ENCODE measurements at regions not wholly inside any gene's neighbourhood (a gene's known extent, or its start where the extent isn't known, plus 50 kb on each side); places are given as distances from the start of the nearest gene placed in this dataset.
"Not testable (repeated sequence)": the region's sequence is repeated elsewhere in the genome, so short reads cannot be mapped to it uniquely, and the experiment has no call there.

DNA sequence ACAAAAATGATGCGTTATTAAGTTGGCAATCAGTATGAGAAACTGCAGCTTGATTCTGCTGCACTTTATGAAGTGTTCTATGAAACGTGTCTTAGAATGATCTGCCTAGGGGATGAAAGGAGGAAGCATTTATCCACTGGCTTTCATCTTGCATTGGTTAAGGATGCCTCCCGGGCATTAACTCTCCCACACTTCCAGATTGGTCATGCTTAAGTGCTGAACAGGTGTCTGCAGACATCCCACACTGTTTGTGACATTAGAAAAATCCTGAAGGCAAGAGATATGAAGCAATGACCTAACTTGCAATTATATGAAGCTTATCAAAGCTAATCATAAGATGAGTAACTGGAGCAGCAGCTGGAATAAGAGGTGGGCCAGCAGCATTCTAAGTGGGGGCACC is 437.3 kb downstream of the NSUN3 start:
- no peak for DNase-seq (ENCODE audit: low read depth, low spot score)

DNA sequence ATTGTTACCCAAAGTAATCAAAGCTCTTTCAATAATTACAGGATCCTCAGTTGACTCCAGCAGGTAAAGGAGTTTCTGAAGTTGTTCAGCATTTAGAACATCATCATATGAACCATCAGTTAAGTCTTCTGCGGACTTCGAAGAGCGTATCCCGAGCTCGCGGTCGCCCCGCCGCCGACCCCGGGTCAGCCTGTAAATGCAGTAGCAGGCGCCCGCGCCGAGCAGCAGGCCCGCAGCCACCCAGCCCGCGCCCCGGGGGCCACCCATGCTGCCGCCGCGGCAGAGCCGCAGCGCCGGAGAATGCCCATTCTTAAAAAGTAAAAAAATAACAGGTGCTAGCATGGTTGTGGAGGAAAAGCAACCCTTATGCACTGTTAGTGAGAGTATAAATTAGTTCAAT is 444.5 kb downstream of the NSUN3 start:
- not testable (repeated sequence) for DNase-seq (ENCODE audit: low read depth, low spot score)

DNA sequence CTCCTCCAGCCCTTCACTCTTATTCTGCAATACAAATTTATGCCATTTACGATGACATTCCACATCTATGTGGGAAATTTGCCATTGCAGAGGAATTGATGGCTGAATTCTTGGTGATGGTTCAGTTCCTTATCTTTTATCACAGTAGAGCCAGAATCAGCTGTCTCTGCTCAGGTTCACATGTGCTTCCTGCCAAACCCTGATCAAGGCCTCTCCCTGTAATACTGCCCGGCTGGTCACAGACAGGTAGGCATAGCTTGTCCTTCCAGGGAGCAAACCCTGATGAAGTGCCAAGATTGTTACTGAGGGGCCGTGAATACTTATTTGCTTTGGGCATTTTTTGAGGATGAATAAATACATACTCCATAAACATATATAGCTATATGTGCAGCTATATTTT is 450.0 kb downstream of the NSUN3 start:
- no peak for DNase-seq (ENCODE audit: low read depth, low spot score)

DNA sequence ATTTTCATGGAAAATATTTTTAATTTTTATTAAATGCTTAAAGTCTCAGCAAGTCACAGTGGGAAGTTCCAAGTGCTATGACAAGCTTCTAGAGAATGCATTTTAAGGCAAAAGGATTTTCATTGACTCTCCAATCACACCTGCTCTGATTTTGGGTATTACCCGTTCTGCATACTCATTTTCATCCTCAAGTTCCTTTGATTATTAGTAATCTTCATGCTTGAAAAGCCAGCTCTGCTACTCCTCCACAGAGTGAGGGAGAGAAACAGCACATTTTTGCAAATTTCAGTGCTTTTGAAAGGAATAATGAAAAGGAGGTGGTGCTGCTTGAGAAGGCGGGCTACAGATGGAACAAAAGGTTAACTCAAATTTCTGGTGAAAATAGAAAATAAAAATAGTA is 450.7 kb downstream of the NSUN3 start:
- DNase-seq (ENCODE audit: low read depth, low spot score): no peak

DNA sequence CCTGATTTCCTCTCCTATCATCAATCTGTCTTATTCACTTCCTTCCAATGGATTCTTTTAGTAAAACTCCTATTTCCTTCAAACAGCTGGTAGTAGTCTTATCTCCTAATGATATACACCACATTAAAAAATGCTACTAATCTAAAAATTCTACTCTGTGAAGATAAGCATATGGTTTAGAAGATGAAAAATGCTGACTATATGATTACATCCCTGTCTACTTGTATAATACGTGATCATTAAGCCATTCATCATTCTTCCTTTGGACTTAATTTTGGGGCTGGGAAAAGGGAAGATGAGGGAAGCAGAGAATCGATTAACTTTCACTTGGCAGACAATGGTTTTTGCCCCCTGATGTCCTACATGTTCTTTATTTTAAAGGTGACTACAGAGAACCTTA is 453.1 kb downstream of the NSUN3 start:
- DNase-seq (ENCODE audit: low read depth, low spot score): no peak

DNA sequence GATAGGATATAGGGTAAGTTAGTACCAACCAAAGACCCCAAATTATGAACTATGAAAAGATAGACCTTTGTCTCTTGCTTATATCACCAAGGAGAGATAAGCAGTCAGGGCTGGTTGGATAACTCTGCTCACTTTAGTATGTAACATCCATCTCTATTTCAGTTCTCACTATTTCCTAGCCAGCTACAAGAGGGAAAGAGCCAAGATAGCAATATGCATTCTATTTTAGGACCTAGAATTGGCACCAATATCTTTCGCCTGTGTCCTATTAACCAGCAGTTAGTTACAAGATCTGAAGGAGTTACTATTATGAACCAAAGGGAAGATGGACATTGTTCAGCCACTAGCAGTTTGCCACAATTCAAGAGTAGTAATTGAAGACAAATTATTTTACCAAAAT is 457.5 kb downstream of the NSUN3 start:
- DNase-seq (ENCODE audit: low read depth, low spot score): no peak

DNA sequence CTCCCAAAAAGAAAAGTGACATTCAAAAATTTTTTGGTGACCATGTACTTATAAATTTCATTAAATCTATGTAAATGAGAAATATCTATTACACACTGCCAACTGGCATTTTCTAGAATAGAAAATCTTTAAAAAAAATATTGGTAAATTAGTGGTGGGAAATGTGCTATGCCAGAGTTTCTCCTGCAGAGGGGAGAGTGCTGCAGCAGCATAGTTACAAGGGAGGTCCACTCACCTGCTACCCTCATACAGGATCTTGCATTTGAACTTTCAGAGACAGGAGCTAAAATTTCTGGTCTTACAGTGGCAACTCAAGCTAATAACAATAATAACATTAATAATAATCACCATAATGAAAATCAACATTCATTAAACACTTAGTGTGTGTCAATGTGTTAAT is 459.6 kb downstream of the NSUN3 start:
- DNase-seq (ENCODE audit: low read depth, low spot score): no peak

DNA sequence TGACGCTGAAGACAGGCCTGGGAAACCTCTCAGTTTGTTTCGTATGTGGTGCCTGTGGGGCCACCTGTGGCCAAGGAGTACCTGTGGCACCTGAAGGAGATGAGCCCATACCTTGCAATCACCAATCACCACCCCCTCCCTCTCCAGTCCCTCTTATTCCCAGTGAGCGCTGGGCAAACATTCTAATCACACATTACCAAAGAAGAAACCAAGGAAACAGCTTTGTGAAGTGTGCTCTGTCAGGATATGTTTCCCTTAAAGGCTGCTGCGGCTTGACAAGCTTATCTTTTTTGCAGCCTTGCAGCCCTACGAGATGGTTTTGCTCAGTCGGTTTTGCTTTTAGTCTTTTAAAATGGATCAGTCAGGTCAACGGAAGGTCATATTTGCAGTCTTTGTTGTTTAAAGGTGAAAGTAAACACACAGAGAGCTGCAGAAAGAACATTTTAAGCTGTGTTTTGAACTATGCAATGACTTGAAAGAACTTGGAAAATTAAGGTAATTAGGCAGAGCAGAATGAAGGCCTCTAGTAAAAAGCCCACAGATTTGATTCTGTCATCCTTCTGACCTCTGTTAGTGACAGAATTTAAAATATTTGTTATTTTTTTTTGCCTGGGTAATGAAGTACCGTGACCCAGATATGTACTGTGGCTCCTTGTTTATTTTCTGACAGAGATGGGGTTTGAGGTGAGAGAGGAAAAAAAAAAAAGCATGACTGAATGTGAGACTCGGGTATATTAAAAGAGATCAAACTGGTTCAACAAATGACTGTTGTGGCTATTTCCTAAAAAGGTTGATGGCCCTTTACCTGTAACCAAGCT is 461.4 kb downstream of the NSUN3 start:
- no peak for DNase-seq (ENCODE audit: low read depth, low spot score)

DNA sequence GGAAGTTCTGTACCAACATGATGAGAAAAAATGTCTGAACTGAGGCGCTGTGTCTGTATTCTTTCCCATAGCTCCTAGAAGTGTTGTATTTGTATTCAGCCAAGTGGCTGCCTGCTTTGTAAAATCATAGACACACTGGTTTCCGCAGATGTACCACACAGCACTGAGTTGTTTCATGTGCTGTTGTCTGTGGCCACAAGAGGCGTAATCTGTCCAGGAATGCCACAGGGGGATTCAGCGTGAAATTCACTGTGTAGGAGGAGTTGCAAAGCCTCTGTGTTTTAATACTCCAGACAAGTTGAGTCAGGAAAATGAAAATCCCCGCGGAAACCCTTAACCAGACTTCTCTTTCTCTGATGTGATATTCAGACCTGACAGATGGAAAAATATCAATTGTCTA is 462.2 kb downstream of the NSUN3 start:
- DNase-seq (ENCODE audit: low read depth, low spot score): no peak

DNA sequence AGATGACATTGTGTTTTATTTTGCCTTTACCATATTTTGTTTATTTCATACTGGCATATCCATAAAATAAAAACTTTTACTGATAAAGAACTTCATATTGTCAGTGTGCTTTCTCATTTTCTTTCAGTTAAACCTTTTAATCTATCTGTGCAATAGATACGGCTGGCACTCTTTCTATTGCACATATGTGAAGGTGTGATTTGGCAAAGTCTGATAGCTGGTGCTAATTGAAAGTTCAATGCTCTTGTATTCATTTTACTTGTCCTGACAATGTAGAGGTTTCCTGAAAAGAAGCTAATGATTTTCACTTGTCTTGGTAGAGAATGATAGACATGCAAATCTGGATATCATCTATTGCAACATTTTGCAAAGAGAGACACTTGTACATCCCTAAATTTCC is 467.0 kb downstream of the NSUN3 start:
- DNase-seq (ENCODE audit: low read depth, low spot score): no peak

DNA sequence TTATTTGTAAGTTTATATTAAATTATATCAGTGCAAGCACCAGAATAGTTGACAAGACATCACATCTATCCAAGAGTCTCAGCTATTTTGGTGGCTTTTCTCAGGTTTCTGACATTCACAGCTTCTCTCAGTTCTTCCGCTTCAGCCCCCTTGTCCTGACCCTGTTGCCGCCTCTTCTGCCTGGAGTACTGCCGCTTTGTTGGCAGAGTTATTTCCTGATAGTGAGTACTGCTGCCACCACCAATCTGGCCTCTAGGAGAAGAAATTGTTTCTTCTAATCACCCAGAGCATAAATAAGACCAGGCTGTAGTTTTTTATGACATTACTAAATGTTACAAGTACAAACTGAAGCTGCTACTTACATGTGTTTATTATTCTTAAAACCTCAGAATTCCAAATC is 470.1 kb downstream of the NSUN3 start:
- no peak for DNase-seq (ENCODE audit: low read depth, low spot score)

DNA sequence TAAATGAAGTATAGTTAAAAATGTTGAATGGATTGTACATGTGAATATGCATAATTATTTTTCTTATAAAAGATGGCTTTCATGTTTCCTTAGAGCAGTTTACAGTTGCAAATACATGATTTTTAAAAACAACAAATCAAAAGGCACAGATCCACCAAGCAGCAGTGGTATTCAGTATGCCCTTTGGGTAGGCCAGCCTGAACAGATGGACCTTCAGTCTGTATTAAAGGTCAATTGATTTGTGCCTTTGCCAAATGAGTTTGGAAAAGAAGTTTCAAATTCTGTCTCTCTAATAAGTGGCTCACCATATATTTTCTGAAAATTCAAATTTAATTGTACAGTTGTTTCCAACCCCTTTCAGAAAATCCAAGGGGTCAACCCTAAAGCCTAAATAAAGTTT is 477.1 kb downstream of the NSUN3 start:
- no peak for DNase-seq (ENCODE audit: low read depth, low spot score)

DNA sequence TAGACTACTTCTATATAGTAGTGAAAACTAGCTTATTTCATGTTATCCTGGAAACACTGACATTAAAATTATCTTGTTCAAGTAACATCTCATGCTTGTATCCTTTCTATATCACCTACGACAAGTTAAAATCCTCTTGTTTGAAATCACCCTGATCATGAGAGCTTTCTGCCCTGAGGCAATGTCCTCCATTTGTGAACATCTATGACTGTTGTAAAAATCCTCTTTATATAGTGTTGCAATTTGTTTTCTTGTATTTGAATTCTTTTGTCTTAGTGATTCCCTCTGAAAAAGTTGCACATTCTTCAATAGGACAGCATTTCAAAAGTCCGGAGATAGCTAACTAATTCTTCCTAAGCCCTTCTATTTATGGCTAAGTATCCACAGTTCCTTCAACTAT is 480.3 kb downstream of the NSUN3 start:
- no peak for DNase-seq (ENCODE audit: low read depth, low spot score)

DNA sequence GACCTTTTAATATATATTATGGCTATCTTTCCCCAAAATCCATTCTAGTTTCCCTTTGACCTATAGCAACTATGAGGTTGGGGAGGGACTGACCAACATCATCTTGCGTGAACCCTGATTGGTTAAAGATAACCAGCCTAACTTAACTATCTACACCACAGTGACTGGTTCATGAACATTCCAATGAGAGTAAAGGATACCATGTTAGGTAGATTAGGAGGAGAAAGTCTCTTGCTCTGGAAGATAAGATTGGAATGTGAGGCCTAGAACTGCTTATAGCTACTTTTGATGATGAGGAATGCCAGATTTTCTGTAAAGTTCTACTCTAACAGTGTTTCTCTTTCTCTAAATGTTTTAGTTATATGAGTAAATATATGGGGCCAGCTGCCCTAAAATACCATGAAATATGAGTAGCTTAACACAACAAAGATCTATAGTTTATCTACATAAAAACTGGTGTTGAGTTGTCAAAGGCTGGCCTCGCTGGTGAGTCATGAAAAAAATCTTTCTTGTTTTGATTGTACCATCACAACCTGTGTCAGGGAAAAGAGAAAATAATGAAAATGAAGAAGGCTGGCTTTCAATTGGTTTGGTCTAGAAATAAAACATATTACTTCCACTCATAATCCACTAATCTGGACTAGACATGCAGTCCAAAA is 481.4 kb downstream of the NSUN3 start:
- DNase-seq (ENCODE audit: low read depth, low spot score): no peak

DNA sequence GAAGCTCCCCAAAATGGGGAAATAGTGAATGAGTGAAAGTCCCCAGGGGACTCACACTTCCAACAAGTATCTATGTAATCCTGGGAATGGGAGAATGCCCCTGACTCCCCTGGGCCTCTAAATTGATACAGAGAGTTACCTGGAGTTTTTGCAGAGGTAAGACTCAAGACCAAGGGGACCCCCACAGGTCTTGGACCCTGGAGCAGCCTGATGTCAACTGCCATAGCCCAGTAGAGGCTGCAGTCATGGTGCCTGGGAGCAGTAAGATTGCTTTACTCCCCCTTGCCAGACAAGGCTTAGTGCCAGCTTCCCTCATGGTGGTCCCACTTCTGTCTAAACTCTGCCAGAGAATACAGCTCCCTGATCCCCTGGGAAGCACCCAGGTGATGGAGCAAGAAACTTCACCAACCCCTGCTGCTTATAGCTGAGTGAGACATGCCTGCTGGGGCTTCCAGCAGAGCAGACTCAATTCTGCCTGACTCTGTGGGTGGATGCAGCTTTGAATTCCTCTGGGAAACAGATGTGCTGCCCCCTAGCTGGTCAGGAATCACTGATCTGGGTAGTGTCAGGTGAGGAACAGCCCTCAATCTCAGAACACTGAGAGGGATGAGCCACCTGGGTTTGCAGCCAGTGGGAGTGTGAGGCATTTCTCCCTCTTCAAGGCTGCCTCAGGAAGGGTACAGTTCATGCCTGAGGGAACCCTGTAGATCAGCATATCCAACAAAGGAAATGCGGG is 485.9 kb downstream of the NSUN3 start:
- DNase-seq (ENCODE audit: low read depth, low spot score): no peak

DNA sequence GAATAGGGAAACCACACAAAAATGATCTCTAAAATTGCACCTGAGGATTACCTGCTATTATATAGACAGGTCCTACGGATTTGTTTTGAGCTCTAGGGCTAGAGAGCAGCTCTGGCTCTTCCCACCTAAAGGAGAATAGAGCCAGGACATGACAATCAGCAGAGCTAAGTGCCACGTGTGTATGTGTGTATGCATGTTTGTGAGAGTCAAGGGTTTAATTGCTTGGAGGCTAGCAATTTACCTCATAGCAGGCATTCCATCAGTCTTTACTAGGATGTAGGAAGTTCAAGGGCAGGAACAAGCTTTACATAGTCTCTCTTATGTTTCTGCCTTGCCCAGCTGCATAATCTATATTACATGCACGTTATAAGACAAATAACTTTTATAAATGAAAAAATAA is 498.2 kb downstream of the NSUN3 start:
- no peak for DNase-seq (ENCODE audit: low read depth, low spot score)

DNA sequence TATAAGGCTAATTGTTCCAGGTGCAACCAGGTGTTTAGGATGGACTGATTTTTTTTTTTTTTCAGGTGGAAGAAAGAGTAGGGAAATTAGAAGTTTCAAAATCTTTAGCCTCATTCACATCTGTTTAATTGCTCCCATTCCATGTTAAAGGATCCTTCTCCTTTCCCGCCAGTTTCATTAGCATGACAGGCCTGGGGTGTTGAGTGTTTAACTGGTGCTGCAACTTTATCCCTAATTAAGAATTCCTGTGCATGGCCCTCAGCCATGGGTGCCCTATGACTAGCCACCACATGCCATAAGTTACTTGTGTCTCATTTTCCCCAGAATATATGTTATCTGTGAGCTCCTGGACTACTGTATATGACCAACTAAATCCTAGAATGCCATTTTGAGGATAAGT is 501.4 kb downstream of the NSUN3 start:
- no peak for DNase-seq (ENCODE audit: low read depth, low spot score)

DNA sequence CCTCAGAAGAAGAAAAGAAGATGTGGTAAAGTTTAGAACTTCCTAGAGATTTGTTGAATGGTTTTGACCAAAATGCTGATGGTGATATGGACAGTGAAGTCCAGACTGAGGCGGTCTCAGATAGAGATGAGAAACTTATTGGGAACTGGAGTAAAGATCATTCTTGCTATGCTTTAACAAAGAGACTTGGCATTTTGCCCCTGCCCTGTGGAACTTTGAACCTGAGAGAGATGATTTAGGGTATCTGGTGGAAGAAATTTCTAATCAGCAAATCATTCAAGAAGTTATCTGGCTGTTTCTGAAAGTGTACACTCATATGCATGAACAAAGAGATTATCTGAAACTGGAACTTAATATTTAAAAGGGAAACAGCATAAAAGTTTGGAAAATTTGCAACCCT is 505.2 kb downstream of the NSUN3 start:
- no peak for DNase-seq (ENCODE audit: low read depth, low spot score)

DNA sequence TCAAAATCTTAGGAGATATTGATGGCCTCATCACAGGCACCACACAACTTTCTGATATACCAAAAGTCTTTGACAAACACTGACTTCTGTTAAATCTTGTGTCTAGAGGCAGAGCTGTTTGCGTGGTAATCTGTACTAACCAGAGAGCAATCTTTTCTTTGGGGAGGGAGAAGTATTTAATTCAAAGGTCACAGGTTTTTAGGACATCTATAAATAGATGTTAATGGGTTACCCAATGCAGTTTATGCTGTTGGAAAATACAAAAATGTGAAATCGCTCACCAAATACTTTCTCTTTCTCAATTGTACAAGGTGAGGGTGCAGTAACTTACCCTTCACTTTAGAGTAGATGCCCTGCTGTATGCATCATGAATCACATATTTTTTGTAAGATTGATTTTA is 510.5 kb downstream of the NSUN3 start:
- no peak for DNase-seq (ENCODE audit: low read depth, low spot score)

DNA sequence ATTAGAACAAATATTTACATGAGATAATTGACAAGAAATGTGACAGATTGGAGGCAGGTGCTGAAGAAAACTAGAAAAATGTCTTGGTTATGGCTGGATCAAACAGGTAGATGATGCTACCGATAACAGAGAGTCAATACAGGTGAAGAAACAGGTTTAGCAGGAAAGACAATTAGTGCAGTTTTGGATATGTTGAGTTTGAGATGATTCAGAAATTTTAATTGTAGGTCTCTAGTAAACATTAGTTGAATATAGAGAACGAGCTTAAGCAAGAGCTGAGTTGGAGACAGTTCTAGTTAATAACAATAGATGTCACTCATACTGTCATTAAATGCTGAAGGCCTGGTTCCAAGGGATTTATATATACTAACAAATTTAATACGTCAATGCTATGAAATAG is 524.4 kb downstream of the NSUN3 start:
- DNase-seq (ENCODE audit: low read depth, low spot score): no peak

DNA sequence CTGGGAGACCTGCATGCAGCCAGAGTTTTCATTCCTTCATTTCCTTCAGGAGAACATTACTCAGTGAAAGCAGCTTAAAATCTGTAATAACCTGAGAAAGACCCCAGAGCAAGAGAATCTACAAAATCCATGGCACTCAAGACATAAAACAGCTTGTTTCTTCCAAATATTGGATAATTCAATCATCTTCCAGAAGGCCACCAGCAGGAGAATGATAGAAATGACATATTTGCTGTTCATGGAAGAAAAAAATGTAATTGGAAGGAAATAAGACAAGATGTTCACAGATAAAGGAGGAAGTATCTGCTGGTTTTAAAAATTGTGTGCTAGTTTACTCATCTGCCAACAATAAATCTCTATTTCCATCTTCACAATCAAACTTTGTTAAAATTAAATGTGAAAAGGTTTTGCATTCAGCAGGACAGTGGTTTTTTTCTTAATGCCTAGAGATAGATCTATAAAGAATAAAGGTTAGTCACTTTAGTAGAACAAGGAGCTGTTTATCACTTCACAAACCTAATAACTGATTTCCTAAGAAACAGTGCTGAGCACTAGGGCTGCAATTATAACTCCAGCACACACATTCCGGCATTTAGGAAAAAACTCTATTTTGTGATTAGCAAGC is 530.8 kb downstream of the NSUN3 start:
- DNase-seq (ENCODE audit: low read depth, low spot score): no peak

DNA sequence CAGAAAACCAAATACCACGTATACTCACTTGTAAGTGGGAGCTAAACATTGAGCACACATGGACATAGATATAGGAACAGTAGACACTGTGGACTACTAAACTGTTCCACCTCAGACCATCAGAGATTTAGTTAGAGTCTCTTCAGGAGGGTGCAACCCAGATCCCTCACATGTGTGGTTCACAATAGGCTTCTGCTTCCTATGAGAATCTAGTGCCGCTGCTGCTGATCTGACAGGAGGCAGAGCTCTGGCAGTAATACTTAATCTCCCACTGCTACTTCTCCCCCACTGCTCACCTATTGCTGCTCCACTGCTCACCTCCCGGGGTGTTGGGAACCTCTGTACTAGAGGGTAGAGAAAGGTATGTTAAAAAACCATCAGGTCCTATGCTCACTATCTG is 533.3 kb downstream of the NSUN3 start:
- no peak for DNase-seq (ENCODE audit: low read depth, low spot score)
